ENCODE measurements at regions not wholly inside any gene's neighbourhood (a gene's known extent, or its start where the extent isn't known, plus 50 kb on each side); places are given as distances from the start of the nearest gene placed in this dataset.

DNA sequence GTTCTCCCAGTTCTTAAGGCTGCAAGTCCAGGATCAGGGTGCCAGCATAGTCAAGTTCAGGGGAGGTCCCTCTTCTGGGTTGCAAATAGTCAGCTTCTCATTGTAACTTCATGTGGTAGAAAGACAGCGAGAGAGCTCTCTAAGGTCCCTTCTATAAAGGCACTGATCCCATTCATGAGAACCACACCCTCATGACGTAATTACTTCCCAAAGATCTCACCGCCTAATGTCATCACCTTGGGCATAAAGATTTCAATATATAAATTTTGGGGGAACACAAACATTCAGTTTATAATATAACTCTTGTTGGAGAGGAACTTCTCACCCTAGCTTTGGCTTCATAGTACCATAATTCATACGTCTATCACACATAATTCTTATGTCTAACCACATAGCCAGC lies 203.9 kb upstream of the VLDLR start:
- no peak for DNase-seq
- H3K27me3 ChIP-seq, result no peaks in the 10 kb centered on the region
- no peak overlapping the region for H3K4me3 ChIP-seq
- H3K36me3 ChIP-seq, result no peaks in the 10 kb centered on the region
- no peak overlapping the region for H3K27ac ChIP-seq
- H3K4me1 ChIP-seq, result peaks cover 0 to 2% (median 0%) of the 10 kb centered on the region in 4 donors
- TF ChIP-seq, protein P1, sequence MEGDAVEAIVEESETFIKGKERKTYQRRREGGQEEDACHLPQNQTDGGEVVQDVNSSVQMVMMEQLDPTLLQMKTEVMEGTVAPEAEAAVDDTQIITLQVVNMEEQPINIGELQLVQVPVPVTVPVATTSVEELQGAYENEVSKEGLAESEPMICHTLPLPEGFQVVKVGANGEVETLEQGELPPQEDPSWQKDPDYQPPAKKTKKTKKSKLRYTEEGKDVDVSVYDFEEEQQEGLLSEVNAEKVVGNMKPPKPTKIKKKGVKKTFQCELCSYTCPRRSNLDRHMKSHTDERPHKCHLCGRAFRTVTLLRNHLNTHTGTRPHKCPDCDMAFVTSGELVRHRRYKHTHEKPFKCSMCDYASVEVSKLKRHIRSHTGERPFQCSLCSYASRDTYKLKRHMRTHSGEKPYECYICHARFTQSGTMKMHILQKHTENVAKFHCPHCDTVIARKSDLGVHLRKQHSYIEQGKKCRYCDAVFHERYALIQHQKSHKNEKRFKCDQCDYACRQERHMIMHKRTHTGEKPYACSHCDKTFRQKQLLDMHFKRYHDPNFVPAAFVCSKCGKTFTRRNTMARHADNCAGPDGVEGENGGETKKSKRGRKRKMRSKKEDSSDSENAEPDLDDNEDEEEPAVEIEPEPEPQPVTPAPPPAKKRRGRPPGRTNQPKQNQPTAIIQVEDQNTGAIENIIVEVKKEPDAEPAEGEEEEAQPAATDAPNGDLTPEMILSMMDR (IDR thresholded peaks at IDR 0.05), result no peak
- intact Hi-C loops (cut with DNase I; ENCODE audit: low total_unique reads), result no loop called here
- H3K9me3 ChIP-seq, result no peaks in the 10 kb centered on the region

DNA sequence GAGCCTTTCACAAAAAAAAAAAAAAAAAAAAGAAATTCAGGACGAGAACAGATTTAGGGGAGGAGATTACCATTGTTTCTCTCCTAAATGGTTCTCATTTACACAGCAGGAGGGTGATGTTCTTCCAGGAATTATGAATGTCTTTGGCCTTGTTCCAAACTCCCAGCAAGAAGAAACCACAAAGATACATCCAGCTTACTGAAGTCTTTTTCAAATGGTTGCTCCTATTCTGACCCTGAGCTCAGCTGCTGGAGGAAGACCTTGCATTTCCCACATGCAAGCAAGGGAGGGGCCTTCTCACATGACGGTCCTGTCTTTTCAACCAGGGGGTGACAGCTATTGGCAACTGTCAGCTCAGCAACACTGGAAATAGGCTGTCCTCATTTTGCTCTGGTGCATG lies 203.0 kb upstream of the VLDLR start:
- Histone ChIP-seq H3K4me1 (no peaks in the 10 kb centered on the region), H3K36me3 (no peaks in the 10 kb centered on the region), H3K27me3 (no peaks in the 10 kb centered on the region), H3K4me3 (no peak overlapping the region), H3K9me3 (no peaks in the 10 kb centered on the region), H3K27ac (no peak overlapping the region)
- DNase-seq, result no peak
- intact Hi-C loops (cut with DNase I; ENCODE audit: low total_unique reads), result no loop called here
- TF ChIP-seq, protein P1 (IDR thresholded peaks at IDR 0.05), result no peak

DNA sequence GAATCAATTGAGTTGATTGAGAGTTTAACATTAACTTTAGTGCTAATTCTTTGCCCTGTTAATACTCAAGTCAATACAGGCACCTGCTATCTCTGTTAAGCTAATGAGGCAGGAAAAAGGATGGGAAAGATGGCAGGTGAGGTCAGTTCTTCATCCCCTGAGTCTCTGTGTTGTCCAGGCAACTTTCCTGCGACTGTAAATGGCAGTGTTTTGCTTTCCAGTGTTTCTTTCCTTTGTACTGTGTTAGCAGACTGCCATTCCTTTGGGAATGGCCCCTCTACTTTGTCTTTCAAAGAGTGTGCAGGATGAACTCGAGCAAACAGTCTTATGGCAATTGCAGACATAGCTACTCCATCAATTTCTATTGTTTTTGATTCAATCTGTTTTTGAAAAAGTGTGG lies 202.2 kb upstream of the VLDLR start:
- Histone ChIP-seq H3K4me3 (no peak overlapping the region), H3K4me1 (no peaks in the 10 kb centered on the region), H3K27ac (no peak overlapping the region), H3K36me3 (no peaks in the 10 kb centered on the region), H3K27me3 (no peaks in the 10 kb centered on the region), H3K9me3 (no peaks in the 10 kb centered on the region)
- intact Hi-C loops (cut with DNase I; ENCODE audit: low total_unique reads), result no loop called here
- TF ChIP-seq, protein P1 (IDR thresholded peaks at IDR 0.05), result no peak
- no peak for DNase-seq

DNA sequence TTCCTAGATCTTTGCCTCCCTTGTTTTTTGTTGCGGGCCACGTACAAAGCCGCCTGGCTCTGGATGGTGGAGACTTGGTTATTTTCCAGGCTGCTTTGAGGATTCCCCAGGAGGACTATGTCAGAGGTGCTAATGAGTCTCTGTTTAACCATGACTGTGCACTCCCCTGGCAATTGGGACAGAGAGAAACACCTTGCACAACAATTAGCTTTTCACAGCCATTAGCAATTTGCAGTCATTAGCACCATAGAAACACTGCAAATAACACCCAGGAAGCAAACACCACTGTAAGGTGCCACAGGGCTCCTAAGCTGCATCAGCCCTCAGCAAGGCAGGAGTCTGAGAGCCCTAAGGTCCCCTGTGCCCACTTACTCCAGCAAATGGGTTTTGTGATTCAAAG lies 201.0 kb upstream of the VLDLR start:
- Histone ChIP-seq H3K9me3 (no peaks in the 10 kb centered on the region), H3K4me3 (no peak overlapping the region), H3K27me3 (no peaks in the 10 kb centered on the region), H3K27ac (no peak overlapping the region), H3K36me3 (no peaks in the 10 kb centered on the region), H3K4me1 (no peaks in the 10 kb centered on the region)
- intact Hi-C loops (cut with DNase I; ENCODE audit: low total_unique reads), result no loop called here
- TF ChIP-seq, protein P1 (IDR thresholded peaks at IDR 0.05), result no peak
- DNase-seq, result no peak

GRCh38 chr9:2424619-2425033 lies 197.0 kb upstream of the VLDLR start:
- no peak overlapping the region for H3K4me3 ChIP-seq
- H3K9me3 ChIP-seq, result no peaks in the 10 kb centered on the region
- H3K27me3 ChIP-seq, result no peaks in the 10 kb centered on the region
- H3K27ac ChIP-seq, result no peak overlapping the region
- intact Hi-C loops (cut with DNase I; ENCODE audit: low total_unique reads), result no loop called here
- TF ChIP-seq, protein P1 (IDR thresholded peaks at IDR 0.05), result no peak
- H3K36me3 ChIP-seq, result no peaks in the 10 kb centered on the region
- H3K4me1 ChIP-seq, result peaks cover 0 to 4% (median 0%) of the 10 kb centered on the region in 4 donors
- no peak for DNase-seq

- H3K36me3 ChIP-seq, result no peaks in the 10 kb centered on the region
- no peaks in the 10 kb centered on the region for H3K27me3 ChIP-seq
- H3K4me1 ChIP-seq, result peaks cover 0 to 4% (median 0%) of the 10 kb centered on the region in 4 donors
- TF ChIP-seq, protein P1 (IDR thresholded peaks at IDR 0.05), result no peak
- no peak for DNase-seq
- no peak overlapping the region for H3K4me3 ChIP-seq
- H3K27ac ChIP-seq, result no peak overlapping the region
- intact Hi-C loops (cut with DNase I; ENCODE audit: low total_unique reads), result no loop called here
- no peaks in the 10 kb centered on the region for H3K9me3 ChIP-seq
Observed at GRCh38 chr9:2425676-2426075, 195.9 kb upstream of the VLDLR start.
